GM12878 (cell line): ENCODE measurements at regions not wholly inside any gene's neighbourhood (a gene's known extent, or its start where the extent isn't known, plus 50 kb on each side); places are given as distances from the start of the nearest gene placed in this dataset.

Source experiments
- CTCF ChIP-seq, 3 experiments: IDR thresholded peaks in 2 of 3; conservative IDR thresholded peaks in 1 of 3; 2 replicates each; pipeline ENCODE4 v1.5.1; 2011; ENCODE audit warnings: low read depth in 3 of 3, low read length in 3 of 3, mild to moderate bottlenecking in 3 of 3, control low read depth in 2 of 3, moderate library complexity in 2 of 3, inconsistent platforms in 1 of 3, mixed read lengths in 1 of 3; ENCODE audit not compliant: control insufficient read depth in 2 of 3, insufficient read depth in 1 of 3; ENCODE audit errors: extremely low read depth in 1 of 3
- HDGF ChIP-seq: fragments of 450-650 bp; IDR thresholded peaks from 2 replicates; pipeline ENCODE4 v1.6.1; 2016; ENCODE audit warnings: antibody characterized with exemption
- POLR2A ChIP-seq: IDR thresholded peaks from 2 replicates; pipeline ENCODE4 v1.6.1; 2011; ENCODE audit warnings: low read depth, mild to moderate bottlenecking, low read length
- POLR2AphosphoS5 ChIP-seq: IDR thresholded peaks from 2 replicates; pipeline ENCODE4 v1.6.1; 2011; ENCODE audit warnings: mild to moderate bottlenecking, low read length, inconsistent platforms
- RAD21 ChIP-seq: IDR thresholded peaks from 2 replicates; pipeline ENCODE4 v1.6.1; 2011; ENCODE audit warnings: mild to moderate bottlenecking, low read depth, low read length, moderate library complexity; ENCODE audit not compliant: insufficient read depth
- SIN3A ChIP-seq: IDR thresholded peaks from 2 replicates; pipeline ENCODE4 v1.6.1; 2012; ENCODE audit warnings: low read depth, low read length, improper control_type of control experiment
- SMAD1 ChIP-seq: fragments of 450-650 bp; IDR thresholded peaks from 2 replicates; pipeline ENCODE4 v1.6.1; 2018; ENCODE audit warnings: mild to moderate bottlenecking, low read depth; ENCODE audit not compliant: partially characterized antibody
- TCF12 ChIP-seq: IDR thresholded peaks from 2 replicates; pipeline ENCODE4 v1.6.1; 2011; ENCODE audit warnings: low read depth, mild to moderate bottlenecking, low read length
- ZBTB33 ChIP-seq: fragments of 450-650 bp; IDR thresholded peaks from 2 replicates; pipeline ENCODE4 v1.6.1; 2017; ENCODE audit warnings: mild to moderate bottlenecking

DNA sequence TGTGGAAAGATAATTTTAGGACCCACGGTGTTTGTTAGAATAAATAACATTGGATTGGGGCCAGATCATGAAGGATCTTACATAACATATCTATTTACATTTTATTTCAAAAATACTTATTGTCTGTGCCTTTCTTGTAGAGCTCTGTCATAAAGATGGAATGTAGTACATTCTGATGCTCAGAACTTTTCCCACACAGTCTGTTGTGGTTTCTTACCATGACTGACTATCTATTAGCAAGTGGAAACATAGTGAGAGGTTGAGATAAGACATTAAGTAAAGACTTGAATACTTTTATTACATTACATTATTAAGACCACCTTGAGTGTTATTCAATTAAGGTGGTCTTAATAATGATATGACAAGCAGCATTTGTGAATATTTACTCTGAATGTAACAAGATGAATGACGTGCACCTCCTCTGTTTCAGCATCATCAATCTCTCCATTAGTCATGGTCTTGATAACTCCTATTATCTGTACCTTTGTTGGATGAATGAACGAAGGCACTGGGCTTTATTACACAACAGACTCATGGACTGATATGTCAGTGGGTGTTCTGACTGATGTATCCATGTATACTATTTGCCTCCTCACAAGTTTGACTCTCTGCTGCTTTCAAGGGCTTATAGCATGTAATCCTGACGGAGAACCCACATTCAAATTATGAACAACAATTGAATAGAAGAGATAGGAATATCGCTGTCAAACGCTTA lies 883.0 kb upstream of the FLRT2 start:
- no peak for TF ChIP-seq ZBTB33
- TF ChIP-seq CTCF (IDR thresholded peaks at IDR 0.05 in 2 of 3, conservative IDR thresholded peaks at IDR 0.05 in 1 of 3; ENCODE audit: control insufficient read depth in 2 of 3, extremely low read depth in 1 of 3, insufficient read depth in 1 of 3, low read depth in 3 of 3, low read length in 3 of 3): no peak
- TF ChIP-seq POLR2A: no peak
- TF ChIP-seq HDGF: no peak
- no peak for TF ChIP-seq POLR2AphosphoS5
- TF ChIP-seq TCF12: no peak
- no peak for TF ChIP-seq SMAD1
- no peak for TF ChIP-seq RAD21
- no peak for TF ChIP-seq SIN3A
